ENCODE measurements at regions not wholly inside any gene's neighbourhood (a gene's known extent, or its start where the extent isn't known, plus 50 kb on each side); places are given as distances from the start of the nearest gene placed in this dataset.

GRCh38 chr2:120513776-120514357 lies 167.9 kb downstream of the INHBB start (continued):
- no peak for TF ChIP-seq ZNF407 (CRISPR knock-in tag; IDR thresholded peaks at IDR 0.05; ENCODE audit: not compliant biosample characterization)
- TF ChIP-seq FOXM1 (CRISPR knock-in tag; IDR thresholded peaks at IDR 0.05), result no peak
- no peak for TF ChIP-seq DNMT3B (CRISPR knock-in tag; conservative IDR thresholded peaks at IDR 0.05)
- TF ChIP-seq MEF2D (CRISPR knock-in tag; IDR thresholded peaks at IDR 0.05), result no peak
- TF ChIP-seq KLF15 (CRISPR knock-in tag; IDR thresholded peaks at IDR 0.05; ENCODE audit: borderline replicate concordance), result no peak
